ENCODE measurements at regions not wholly inside any gene's neighbourhood (a gene's known extent, or its start where the extent isn't known, plus 50 kb on each side); places are given as distances from the start of the nearest gene placed in this dataset.
"Not testable (repeated sequence)": the region's sequence is repeated elsewhere in the genome, so short reads cannot be mapped to it uniquely, and the experiment has no call there.

GRCh38 chr2:61774351-61774750, 79.5 kb downstream of the FAM161A start:
- DNase-seq, result no peak

GRCh38 chr2:61771904-61772845, 81.7 kb downstream of the FAM161A start:
- DNase-seq, result no peak

GRCh38 chr2:61770746-61771145, 83.1 kb downstream of the FAM161A start:
- no peak for DNase-seq

- no peak for DNase-seq
Measured at GRCh38 chr2:61770298-61770697, 83.6 kb downstream of the FAM161A start.

- DNase-seq, result no peak
Measured at GRCh38 chr2:61769093-61769675, 84.7 kb downstream of the FAM161A start.

GRCh38 chr2:61764035-61764800, 89.6 kb downstream of the FAM161A start:
- DNase-seq, result peak; percentile 96

GRCh38 chr2:61763605-61764034, 90.2 kb downstream of the FAM161A start:
- peak; percentile 84 for DNase-seq

GRCh38 chr2:61762292-61762691, 91.6 kb downstream of the FAM161A start:
- no peak for DNase-seq

- DNase-seq, result no peak
Measured at GRCh38 chr2:61759718-61760117, 94.1 kb downstream of the FAM161A start.

- no peak for DNase-seq
Measured at GRCh38 chr2:61759005-61759404, 94.9 kb downstream of the FAM161A start.

GRCh38 chr2:61758159-61758558, 95.7 kb downstream of the FAM161A start:
- no peak for DNase-seq

GRCh38 chr2:61753512-61753911, 100.3 kb downstream of the FAM161A start:
- DNase-seq, result no peak

GRCh38 chr2:61750624-61751023, 103.2 kb downstream of the FAM161A start:
- DNase-seq, result no peak

- DNase-seq, result no peak
Measured at GRCh38 chr2:61742955-61743354, 110.9 kb downstream of the FAM161A start.

- no peak for DNase-seq
Measured at GRCh38 chr2:61737841-61738240, 116.0 kb downstream of the FAM161A start.

- no peak for DNase-seq
Measured at GRCh38 chr2:61736953-61737352, 116.9 kb downstream of the FAM161A start.

GRCh38 chr2:61733563-61733962, 120.3 kb downstream of the FAM161A start:
- no peak for DNase-seq

- DNase-seq, result no peak
Measured at GRCh38 chr2:61732787-61733186, 121.1 kb downstream of the FAM161A start.

GRCh38 chr2:61727746-61728145, 126.1 kb downstream of the FAM161A start:
- no peak for DNase-seq

- no peak for DNase-seq
Measured at GRCh38 chr2:61726456-61727209, 127.2 kb downstream of the FAM161A start.

- DNase-seq, result not testable (repeated sequence)
Measured at GRCh38 chr2:61723364-61723763, 130.5 kb downstream of the FAM161A start.

- no peak for DNase-seq
Measured at GRCh38 chr2:61722800-61723199, 131.1 kb downstream of the FAM161A start.

- DNase-seq, result no peak
Measured at GRCh38 chr2:61722318-61722717, 131.5 kb downstream of the FAM161A start.

All from NCI-H774 (cell line).